CD4-positive, alpha-beta memory T cell (primary cell): ENCODE measurements at regions not wholly inside any gene's neighbourhood (a gene's known extent, or its start where the extent isn't known, plus 50 kb on each side); places are given as distances from the start of the nearest gene placed in this dataset.

Experiments
- CTCF ChIA-PET: fragments of 350-600 bp; sonication (Branson Sonifier 250); formaldehyde crosslinking; loops from one replicate; lab custom pipeline; 2021; ENCODE audit warnings: inconsistent platforms; ENCODE audit not compliant: partially characterized antibody; lab: Charles Lee
- POLR2A ChIA-PET: fragments of 350-600 bp; sonication (Branson Sonifier 250); formaldehyde crosslinking; loops from one replicate; lab custom pipeline; 2021; ENCODE audit not compliant: partially characterized antibody; lab: Charles Lee
- DNase-seq, 5 donors: peaks; one replicate each; pipeline versions ENCODE4 v3.0.0 to v3.0.0-alpha.2; 2020 to 2022; ENCODE audit warnings: mixed read lengths in 1 of 5
- H3K27ac ChIP-seq: one replicate; pipeline ENCODE4 v1.7.0; 2013; ENCODE audit warnings: low read depth, low read length
- H3K27me3 ChIP-seq: 2 replicates; pipeline ENCODE4 v1.7.0; 2013; ENCODE audit warnings: mild to moderate bottlenecking, low read length, moderate library complexity; ENCODE audit not compliant: insufficient read depth
- H3K36me3 ChIP-seq: 2 replicates; pipeline ENCODE4 v1.7.0; 2013; ENCODE audit warnings: mild to moderate bottlenecking, low read length, moderate library complexity; ENCODE audit not compliant: insufficient read depth
- H3K4me1 ChIP-seq: 2 replicates; pipeline ENCODE4 v1.7.0; 2013; ENCODE audit warnings: mild to moderate bottlenecking, low read length, moderate library complexity; ENCODE audit not compliant: insufficient read depth
- H3K4me3 ChIP-seq, 2 donors: one replicate each; pipeline ENCODE4 v1.7.0; 2013; ENCODE audit warnings: low read length in 2 of 2, mild to moderate bottlenecking in 1 of 2
- H3K9me3 ChIP-seq, 2 donors: one replicate each; pipeline ENCODE4 v1.7.0; 2013; ENCODE audit warnings: low read length in 2 of 2, control low read depth in 1 of 2; ENCODE audit not compliant: control insufficient read depth in 1 of 2
- H3K27ac Mint-ChIP-seq, 7 donors: one replicate each; pipeline ENCODE4 v1.8.0; 2020 to 2021; ENCODE audit warnings: mixed read lengths in 7 of 7, mild to moderate bottlenecking in 6 of 7, inconsistent platforms in 3 of 7, moderate library complexity in 3 of 7
- H3K27me3 Mint-ChIP-seq, 2 donors: one replicate each; pipeline ENCODE4 v1.8.0; 2020 to 2021; ENCODE audit warnings: mixed read lengths in 2 of 2
- H3K36me3 Mint-ChIP-seq, 2 donors: one replicate each; pipeline ENCODE4 v1.8.0; 2020 to 2021; ENCODE audit warnings: mixed read lengths in 2 of 2, inconsistent platforms in 1 of 2, mild to moderate bottlenecking in 1 of 2
- H3K4me1 Mint-ChIP-seq, 4 donors: one replicate each; pipeline ENCODE4 v1.8.0; 2020 to 2021; ENCODE audit warnings: mixed read lengths in 4 of 4, mild to moderate bottlenecking in 1 of 4
- H3K4me3 Mint-ChIP-seq, 8 donors: one replicate each; pipeline ENCODE4 v1.8.0; 2020 to 2021; ENCODE audit warnings: mixed read lengths in 8 of 8, mild to moderate bottlenecking in 7 of 8, moderate library complexity in 6 of 8, inconsistent platforms in 3 of 8
- H3K9me3 Mint-ChIP-seq, 8 donors: one replicate each; pipeline ENCODE4 v1.8.0; 2020 to 2021; ENCODE audit warnings: mixed read lengths in 8 of 8, mild to moderate bottlenecking in 5 of 8, inconsistent platforms in 3 of 8, moderate library complexity in 1 of 8
- intact Hi-C: fragments of 100-400 bp; cut with micrococcal nuclease; formaldehyde crosslinking; loops from one replicate; pipeline ENCODE4 v1.15.1; 2023

GRCh38 chr2:7987992-7988391, 693.9 kb upstream of the ID2 start:
- H3K4me3 ChIP-seq, result no peak overlapping the region
- ChIA-PET CTCF (no interaction called here), POLR2A (no interaction called here)
- no peak overlapping the region for H3K27ac ChIP-seq
- Mint-ChIP-seq H3K9me3 (peaks cover 0 to 2% (median 0%) of the 10 kb centered on the region in 8 donors), H3K27ac (no peak overlapping the region), H3K36me3 (no peaks in the 10 kb centered on the region), H3K27me3 (no peaks in the 10 kb centered on the region), H3K4me3 (no peak overlapping the region), H3K4me1 (peaks cover 0 to 7% (median 4%) of the 10 kb centered on the region in 4 donors)
- DNase-seq, result no peak
- no peaks in the 10 kb centered on the region for H3K4me1 ChIP-seq
- intact Hi-C loops, result no loop called here
- H3K27me3 ChIP-seq, result no peaks in the 10 kb centered on the region
- H3K36me3 ChIP-seq, result no peaks in the 10 kb centered on the region
- no peaks in the 10 kb centered on the region for H3K9me3 ChIP-seq

- DNase-seq, result no peak
- no peaks in the 10 kb centered on the region for H3K27me3 ChIP-seq
- H3K9me3 ChIP-seq, result no peaks in the 10 kb centered on the region
- no peaks in the 10 kb centered on the region for H3K36me3 ChIP-seq
- H3K4me1 ChIP-seq, result no peaks in the 10 kb centered on the region
- CTCF ChIA-PET, result no interaction called here
- Mint-ChIP-seq H3K9me3 (peaks cover 0 to 2% (median 0%) of the 10 kb centered on the region in 8 donors), H3K27ac (no peak overlapping the region), H3K27me3 (no peaks in the 10 kb centered on the region), H3K4me3 (no peak overlapping the region), H3K36me3 (no peaks in the 10 kb centered on the region), H3K4me1 (peaks cover 0 to 7% (median 4%) of the 10 kb centered on the region in 4 donors)
- H3K27ac ChIP-seq, result no peak overlapping the region
- POLR2A ChIA-PET, result no interaction called here
- intact Hi-C loops, result no loop called here
- no peak overlapping the region for H3K4me3 ChIP-seq
Measured at GRCh38 chr2:7988440-7988839, 693.4 kb upstream of the ID2 start.

- POLR2A ChIA-PET, result no interaction called here
Measured at GRCh38 chr2:7989823-7990222, 692.0 kb upstream of the ID2 start.

GRCh38 chr2:7992612-7993602, 688.9 kb upstream of the ID2 start:
- H3K27me3 Mint-ChIP-seq, result no peaks in the 10 kb centered on the region
- H3K36me3 Mint-ChIP-seq, result no peaks in the 10 kb centered on the region
- CTCF ChIA-PET, result interaction anchor here (1.2 kb wide), 1 partner anchor 8 kb away, joined by 3 read pairs; no protein-coding TSS in a partner anchor
- no peaks in the 10 kb centered on the region for H3K36me3 ChIP-seq
- POLR2A ChIA-PET, result no interaction called here
- DNase-seq, result no peak
- no peak overlapping the region for H3K27ac Mint-ChIP-seq
- peaks cover 0 to 1% (median 0%) of the 10 kb centered on the region in 8 donors for H3K9me3 Mint-ChIP-seq
- no peak overlapping the region for H3K4me3 ChIP-seq
- peaks cover 4 to 16% (median 5%) of the 10 kb centered on the region in 4 donors for H3K4me1 Mint-ChIP-seq
- no peak overlapping the region for H3K4me3 Mint-ChIP-seq
- no peaks in the 10 kb centered on the region for H3K9me3 ChIP-seq
- H3K4me1 ChIP-seq, result no peaks in the 10 kb centered on the region
- no peak overlapping the region for H3K27ac ChIP-seq
- H3K27me3 ChIP-seq, result no peaks in the 10 kb centered on the region
- intact Hi-C loops, result no loop called here

More at GRCh38 chr2:7989823-7990222, 692.0 kb upstream of the ID2 start:
- H3K4me3 Mint-ChIP-seq, result no peak overlapping the region
- no peaks in the 10 kb centered on the region for H3K36me3 ChIP-seq
- H3K9me3 ChIP-seq, result no peaks in the 10 kb centered on the region
- CTCF ChIA-PET, result no interaction called here
- peaks cover 0 to 2% (median 0%) of the 10 kb centered on the region in 8 donors for H3K9me3 Mint-ChIP-seq
- no peak overlapping the region for H3K4me3 ChIP-seq
- H3K27me3 ChIP-seq, result no peaks in the 10 kb centered on the region
- intact Hi-C loops, result no loop called here
- DNase-seq, result no peak
- H3K27me3 Mint-ChIP-seq, result no peaks in the 10 kb centered on the region
- no peaks in the 10 kb centered on the region for H3K36me3 Mint-ChIP-seq
- H3K4me1 ChIP-seq, result no peaks in the 10 kb centered on the region
- no peak overlapping the region for H3K27ac Mint-ChIP-seq
- H3K4me1 Mint-ChIP-seq, result peaks cover 0 to 6% (median 1%) of the 10 kb centered on the region in 4 donors
- H3K27ac ChIP-seq, result no peak overlapping the region

- intact Hi-C loops, result no loop called here
- Histone ChIP-seq H3K4me1 (no peaks in the 10 kb centered on the region), H3K4me3 (no peak overlapping the region), H3K36me3 (no peaks in the 10 kb centered on the region), H3K27me3 (no peaks in the 10 kb centered on the region), H3K27ac (no peak overlapping the region), H3K9me3 (no peaks in the 10 kb centered on the region)
- Mint-ChIP-seq H3K27ac (no peak overlapping the region), H3K27me3 (no peaks in the 10 kb centered on the region), H3K4me1 (peaks cover 4 to 16% (median 5%) of the 10 kb centered on the region in 4 donors), H3K36me3 (no peaks in the 10 kb centered on the region), H3K9me3 (peaks cover 0 to 1% (median 0%) of the 10 kb centered on the region in 8 donors), H3K4me3 (no peak overlapping the region)
- ChIA-PET CTCF (interaction anchor here (1.2 kb wide), 1 partner anchor 9 kb away, joined by 3 read pairs; no protein-coding TSS in a partner anchor), POLR2A (no interaction called here)
- DNase-seq, result no peak
Measured at GRCh38 chr2:7994397-7994951, 687.4 kb upstream of the ID2 start.

GRCh38 chr2:7997279-7997678, 684.6 kb upstream of the ID2 start:
- no peak for DNase-seq
- no peaks in the 10 kb centered on the region for H3K36me3 Mint-ChIP-seq
- H3K4me1 Mint-ChIP-seq, result peaks cover 4 to 16% (median 5%) of the 10 kb centered on the region in 4 donors
- H3K27ac Mint-ChIP-seq, result no peak overlapping the region
- POLR2A ChIA-PET, result no interaction called here
- Histone ChIP-seq H3K36me3 (no peaks in the 10 kb centered on the region), H3K27ac (no peak overlapping the region), H3K9me3 (no peaks in the 10 kb centered on the region), H3K4me3 (no peak overlapping the region), H3K4me1 (no peaks in the 10 kb centered on the region), H3K27me3 (no peaks in the 10 kb centered on the region)
- H3K9me3 Mint-ChIP-seq, result peaks cover 0 to 1% (median 0%) of the 10 kb centered on the region in 8 donors
- intact Hi-C loops, result no loop called here
- H3K4me3 Mint-ChIP-seq, result no peak overlapping the region
- CTCF ChIA-PET, result no interaction called here
- no peaks in the 10 kb centered on the region for H3K27me3 Mint-ChIP-seq
